ENCODE measurements at regions not wholly inside any gene's neighbourhood (a gene's known extent, or its start where the extent isn't known, plus 50 kb on each side); places are given as distances from the start of the nearest gene placed in this dataset.

DNA sequence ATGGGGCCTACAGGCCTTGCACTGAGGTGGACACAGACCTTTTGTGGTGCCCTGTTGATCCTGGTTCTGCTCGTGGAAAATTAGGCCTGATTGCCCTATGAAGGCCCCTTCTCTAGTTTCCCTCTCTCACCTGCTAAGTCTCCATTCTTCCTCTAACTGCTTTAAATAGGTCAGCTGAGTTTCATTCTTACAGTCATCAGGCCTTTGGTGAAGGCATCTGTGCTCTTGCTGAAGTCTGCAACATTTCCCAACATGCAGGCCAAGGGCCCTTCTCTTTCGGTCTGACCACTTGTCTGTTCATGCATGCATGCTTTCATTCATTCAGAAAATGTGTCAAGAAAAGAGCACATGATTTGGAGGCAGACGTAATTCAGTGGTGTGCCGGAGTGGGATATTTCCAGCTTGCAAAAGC is 244.0 kb downstream of the BUB3 start:
- no peak overlapping the region for H3K27ac ChIP-seq
- no peak overlapping the region for H3K9ac ChIP-seq
- no peak overlapping the region for H2AFZ ChIP-seq
- TF ChIP-seq EZH2 (IDR thresholded peaks at IDR 0.05; ENCODE audit: insufficient read depth, poor library complexity, severe bottlenecking) = no peak
- TF ChIP-seq EZH2phosphoT487 (IDR thresholded peaks at IDR 0.05; ENCODE audit: insufficient read depth, low read depth) = no peak
- 36 to 44% methylated on average over 4 of the region's 4 CpGs for WGBS, 2 experiments (ENCODE audit: low coverage in 1 of 2, low lambda C conversion rate in 2 of 2, missing lambda C conversion rate in 2 of 2)
- H3K4me2 ChIP-seq (ENCODE audit: unreplicated experiment) = no peak overlapping the region
- no peak for DNase-seq
- H3K4me3 ChIP-seq = no peak overlapping the region
- H3K79me2 ChIP-seq (ENCODE audit: insufficient read depth) = no peaks in the 10 kb centered on the region
- H4K20me1 ChIP-seq (ENCODE audit: insufficient read depth) = no peaks in the 10 kb centered on the region
- no peaks in the 10 kb centered on the region for H3K27me3 ChIP-seq (replicated peaks; ENCODE audit: insufficient read depth)
- H3K4me1 ChIP-seq (ENCODE audit: insufficient read depth) = no peaks in the 10 kb centered on the region
- H3F3A ChIP-seq (ENCODE audit: insufficient read depth) = no peaks in the 10 kb centered on the region
- H3K9me3 ChIP-seq (ENCODE audit: low read depth) = no peaks in the 10 kb centered on the region
- no peaks in the 10 kb centered on the region for H3K36me3 ChIP-seq (ENCODE audit: low read depth)
- in situ Hi-C loops (cut with MboI) = no loop called here
- no peaks in the 10 kb centered on the region for H3K9me2 ChIP-seq (ENCODE audit: insufficient read depth)

DNA sequence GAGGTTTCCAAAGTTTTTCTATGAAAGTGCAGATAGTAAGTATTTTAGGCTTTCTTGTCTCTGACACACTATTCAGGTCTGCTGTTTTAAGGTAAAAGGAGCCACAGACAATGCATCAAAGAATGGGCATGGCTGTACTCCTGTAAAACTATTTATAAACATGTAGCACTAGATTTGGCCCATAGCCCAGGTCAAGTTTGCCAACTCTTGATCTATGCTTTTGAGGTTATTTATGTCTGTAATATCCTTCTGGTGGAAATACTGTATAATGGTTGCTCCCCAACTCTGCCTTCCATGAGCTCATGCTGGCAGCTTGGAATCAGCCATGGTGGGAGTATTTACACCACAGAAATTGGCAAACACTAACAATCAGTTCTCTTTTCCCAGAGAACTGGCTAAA is 244.6 kb downstream of the BUB3 start:
- TF ChIP-seq EZH2phosphoT487 (IDR thresholded peaks at IDR 0.05; ENCODE audit: insufficient read depth, low read depth) (no peak), EZH2 (IDR thresholded peaks at IDR 0.05; ENCODE audit: insufficient read depth, poor library complexity, severe bottlenecking) (no peak)
- Histone ChIP-seq H3K4me3 (no peak overlapping the region), H3K4me1 (ENCODE audit: insufficient read depth) (no peaks in the 10 kb centered on the region), H4K20me1 (ENCODE audit: insufficient read depth) (no peaks in the 10 kb centered on the region), H3F3A (ENCODE audit: insufficient read depth) (no peaks in the 10 kb centered on the region), H3K4me2 (ENCODE audit: unreplicated experiment) (no peak overlapping the region), H3K27me3 (replicated peaks; ENCODE audit: insufficient read depth) (no peaks in the 10 kb centered on the region), H3K9ac (no peak overlapping the region), H3K36me3 (ENCODE audit: low read depth) (no peaks in the 10 kb centered on the region), H3K9me2 (ENCODE audit: insufficient read depth) (no peaks in the 10 kb centered on the region), H2AFZ (no peak overlapping the region), H3K27ac (no peak overlapping the region), H3K9me3 (ENCODE audit: low read depth) (no peaks in the 10 kb centered on the region), H3K79me2 (ENCODE audit: insufficient read depth) (no peaks in the 10 kb centered on the region)
- in situ Hi-C loops (cut with MboI) = no loop called here
- no peak for DNase-seq

DNA sequence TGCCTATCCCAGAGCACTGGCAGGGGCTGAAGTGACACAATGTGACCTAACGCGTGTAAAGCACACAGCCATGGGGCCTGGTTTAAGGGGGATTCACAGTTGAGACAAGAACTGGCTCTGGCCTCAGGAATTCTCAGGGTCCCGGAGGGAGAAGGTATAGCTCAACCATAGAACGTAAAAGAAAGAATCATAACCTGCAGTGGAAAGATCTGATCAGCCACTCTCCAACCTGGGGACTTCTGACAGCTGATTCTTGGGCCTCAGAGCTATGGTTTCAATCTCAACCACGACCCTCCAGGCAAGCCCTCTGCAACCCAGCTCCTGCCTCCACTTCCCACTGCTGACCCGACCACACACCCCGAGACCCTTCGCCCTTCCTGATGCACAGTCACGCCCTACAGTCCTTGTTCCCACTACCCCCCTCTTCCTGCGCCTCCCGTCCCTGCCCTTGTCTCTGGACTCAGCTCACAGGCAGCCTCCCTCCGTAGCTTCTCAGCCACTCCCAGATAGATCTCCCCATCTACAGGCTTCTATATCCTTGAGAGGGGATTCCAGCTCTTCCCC is 245.2 kb downstream of the BUB3 start:
- Histone ChIP-seq H3K9me3 (ENCODE audit: low read depth) (no peaks in the 10 kb centered on the region), H4K20me1 (ENCODE audit: insufficient read depth) (no peaks in the 10 kb centered on the region), H3K4me3 (no peak overlapping the region), H3K4me2 (ENCODE audit: unreplicated experiment) (no peak overlapping the region), H3K79me2 (ENCODE audit: insufficient read depth) (no peaks in the 10 kb centered on the region), H3K4me1 (ENCODE audit: insufficient read depth) (no peaks in the 10 kb centered on the region), H3F3A (ENCODE audit: insufficient read depth) (no peaks in the 10 kb centered on the region), H3K27me3 (replicated peaks; ENCODE audit: insufficient read depth) (no peaks in the 10 kb centered on the region), H3K36me3 (ENCODE audit: low read depth) (no peaks in the 10 kb centered on the region), H3K9ac (no peak overlapping the region), H2AFZ (no peak overlapping the region), H3K9me2 (ENCODE audit: insufficient read depth) (no peaks in the 10 kb centered on the region), H3K27ac (no peak overlapping the region)
- no peak for DNase-seq
- in situ Hi-C loops (cut with MboI) = no loop called here
- 45 to 48% methylated on average over 12 of the region's 12 CpGs for WGBS, 2 experiments (ENCODE audit: low coverage in 1 of 2, low lambda C conversion rate in 2 of 2, missing lambda C conversion rate in 2 of 2)
- no peak for TF ChIP-seq EZH2phosphoT487 (IDR thresholded peaks at IDR 0.05; ENCODE audit: insufficient read depth, low read depth)
- TF ChIP-seq EZH2 (IDR thresholded peaks at IDR 0.05; ENCODE audit: insufficient read depth, poor library complexity, severe bottlenecking) = no peak

DNA sequence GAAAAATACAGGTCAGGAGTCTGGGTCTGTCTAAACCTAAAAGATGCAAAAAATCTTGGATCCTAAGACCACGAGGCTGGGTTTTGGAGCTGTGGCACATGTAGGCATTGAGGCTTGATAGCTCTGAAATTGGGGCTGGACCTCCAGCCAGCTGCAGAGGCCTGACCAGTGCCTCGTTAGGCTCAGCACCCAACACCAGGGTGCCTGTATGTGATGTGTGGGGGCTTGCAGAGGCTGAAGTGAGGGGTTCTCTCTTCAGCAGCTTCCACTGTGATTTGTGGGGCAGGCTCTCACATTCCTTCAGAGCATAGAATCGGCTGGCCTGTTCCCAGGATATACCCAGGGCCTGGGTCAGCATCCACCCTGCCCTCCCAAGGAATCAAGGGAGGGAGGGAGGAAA is 247.8 kb downstream of the BUB3 start:
- H3K4me2 ChIP-seq (ENCODE audit: unreplicated experiment) = no peak overlapping the region
- TF ChIP-seq EZH2 (IDR thresholded peaks at IDR 0.05; ENCODE audit: insufficient read depth, poor library complexity, severe bottlenecking) (no peak), EZH2phosphoT487 (IDR thresholded peaks at IDR 0.05; ENCODE audit: insufficient read depth, low read depth) (no peak)
- in situ Hi-C loops (cut with MboI) = no loop called here
- WGBS, 2 experiments (ENCODE audit: low coverage in 1 of 2, low lambda C conversion rate in 2 of 2, missing lambda C conversion rate in 2 of 2) = 10 to 13% methylated on average over 3 of the region's 3 CpGs
- no peak overlapping the region for H3K27ac ChIP-seq
- H3K9me2 ChIP-seq (ENCODE audit: insufficient read depth) = no peaks in the 10 kb centered on the region
- DNase-seq = no peak
- no peaks in the 10 kb centered on the region for H3K9me3 ChIP-seq (ENCODE audit: low read depth)
- H3K36me3 ChIP-seq (ENCODE audit: low read depth) = no peaks in the 10 kb centered on the region
- no peak overlapping the region for H3K9ac ChIP-seq
- no peaks in the 10 kb centered on the region for H4K20me1 ChIP-seq (ENCODE audit: insufficient read depth)
- no peaks in the 10 kb centered on the region for H3K27me3 ChIP-seq (replicated peaks; ENCODE audit: insufficient read depth)
- H2AFZ ChIP-seq = no peak overlapping the region
- no peak overlapping the region for H3K4me3 ChIP-seq
- H3F3A ChIP-seq (ENCODE audit: insufficient read depth) = no peaks in the 10 kb centered on the region
- H3K4me1 ChIP-seq (ENCODE audit: insufficient read depth) = no peaks in the 10 kb centered on the region
- H3K79me2 ChIP-seq (ENCODE audit: insufficient read depth) = no peaks in the 10 kb centered on the region

DNA sequence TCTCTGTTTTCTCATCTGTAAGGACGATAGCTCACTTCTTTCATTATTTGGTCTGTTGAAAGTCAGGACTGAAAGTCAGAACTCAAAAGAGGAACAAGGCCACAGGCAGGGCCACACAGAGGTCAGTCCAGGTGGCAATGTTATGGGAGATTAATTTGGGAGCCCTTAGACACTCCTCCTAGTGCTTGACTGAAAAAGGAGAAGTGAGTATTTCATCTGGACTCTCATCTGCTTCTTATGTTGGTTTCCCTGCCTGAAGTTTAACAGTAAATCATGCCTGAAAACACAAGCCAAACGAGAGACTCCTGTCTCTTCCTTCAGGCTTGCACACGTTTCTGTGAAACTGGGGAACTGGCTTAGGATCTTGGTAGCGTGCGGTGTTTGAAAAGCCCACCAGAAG is 248.5 kb downstream of the BUB3 start:
- H3K4me3 ChIP-seq = no peak overlapping the region
- H3K27ac ChIP-seq = no peak overlapping the region
- in situ Hi-C loops (cut with MboI) = no loop called here

More for the DNA sequence above, 248.5 kb downstream of the BUB3 start:
- Histone ChIP-seq H3K79me2 (ENCODE audit: insufficient read depth) (no peaks in the 10 kb centered on the region), H3K27me3 (replicated peaks; ENCODE audit: insufficient read depth) (no peaks in the 10 kb centered on the region), H4K20me1 (ENCODE audit: insufficient read depth) (no peaks in the 10 kb centered on the region), H3K4me2 (ENCODE audit: unreplicated experiment) (no peak overlapping the region), H3F3A (ENCODE audit: insufficient read depth) (no peaks in the 10 kb centered on the region), H3K9me3 (ENCODE audit: low read depth) (no peaks in the 10 kb centered on the region), H3K9me2 (ENCODE audit: insufficient read depth) (no peaks in the 10 kb centered on the region), H2AFZ (no peak overlapping the region), H3K4me1 (ENCODE audit: insufficient read depth) (no peaks in the 10 kb centered on the region), H3K36me3 (ENCODE audit: low read depth) (no peaks in the 10 kb centered on the region), H3K9ac (no peak overlapping the region)
- TF ChIP-seq EZH2phosphoT487 (IDR thresholded peaks at IDR 0.05; ENCODE audit: insufficient read depth, low read depth) = no peak
- 32 to 35% methylated on average over 5 of the region's 5 CpGs for WGBS, 2 experiments (ENCODE audit: low coverage in 1 of 2, low lambda C conversion rate in 2 of 2, missing lambda C conversion rate in 2 of 2)
- DNase-seq = no peak

Data from GM23248 (cell line).